Activated T-cell treated with anti-CD3 and anti-CD28 coated beads for 1 hour (primary cell): ENCODE measurements at regions not wholly inside any gene's neighbourhood (a gene's known extent, or its start where the extent isn't known, plus 50 kb on each side); places are given as distances from the start of the nearest gene placed in this dataset.

Experiments
- DNase-seq: peaks from one replicate; pipeline ENCODE4 v3.0.0-alpha.2; 2020; ENCODE audit warnings: low read depth

DNA sequence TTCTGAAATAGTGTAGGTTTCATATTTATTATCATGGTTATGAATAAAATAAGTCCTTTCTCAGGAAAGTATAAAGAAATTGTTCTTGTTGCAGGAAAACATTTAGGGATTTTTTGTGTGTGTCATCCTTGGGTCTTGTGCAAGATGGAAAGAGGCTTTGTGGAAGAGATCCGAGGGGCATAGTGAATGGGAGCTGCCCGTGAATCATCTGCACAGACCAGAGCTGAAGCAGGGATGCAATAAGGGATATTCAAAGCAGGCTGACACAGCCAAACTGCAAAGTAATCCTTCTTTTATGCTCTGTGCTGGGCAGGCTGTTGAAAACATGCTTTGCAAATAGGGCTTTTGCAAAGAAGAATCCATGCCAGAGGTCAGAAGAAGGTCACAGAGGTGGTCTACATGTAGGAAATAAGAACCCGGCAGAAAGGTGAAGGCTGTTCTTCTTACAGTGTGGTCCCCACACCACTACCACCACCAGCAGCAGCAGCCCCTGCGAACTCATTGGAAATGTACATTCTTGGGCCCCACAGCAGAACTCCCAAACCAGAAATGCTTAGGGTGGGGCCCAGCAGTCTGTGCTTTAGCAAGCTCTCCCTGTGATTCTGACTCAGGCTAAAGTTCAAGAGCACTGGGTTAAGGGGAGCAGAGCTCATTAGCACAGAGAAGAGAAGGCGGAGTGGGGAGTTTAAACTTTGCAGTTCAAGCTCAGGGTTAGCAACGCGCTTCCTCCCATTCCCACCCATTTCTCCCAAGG, 237.6 kb downstream of the QKI start:
- no peak for DNase-seq

DNA sequence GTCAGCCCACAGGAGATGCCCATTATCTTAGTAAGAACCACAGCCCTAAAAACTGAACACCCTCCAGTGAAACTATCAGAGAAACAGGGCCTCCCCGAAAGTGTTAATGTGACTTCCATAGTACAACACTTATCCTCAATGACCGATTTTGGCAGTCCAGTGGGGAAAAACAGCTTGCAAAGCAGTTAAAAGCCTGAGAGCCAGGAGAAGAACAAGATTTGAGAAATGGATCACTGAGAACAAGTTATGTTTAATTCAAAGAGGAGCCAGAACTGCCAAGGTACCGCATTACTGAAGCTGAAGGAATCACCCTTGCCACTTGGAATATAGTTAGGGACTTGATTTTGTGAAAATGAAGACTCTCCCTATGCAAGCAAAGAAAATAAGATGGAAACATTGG, 236.9 kb downstream of the QKI start:
- DNase-seq: no peak

DNA sequence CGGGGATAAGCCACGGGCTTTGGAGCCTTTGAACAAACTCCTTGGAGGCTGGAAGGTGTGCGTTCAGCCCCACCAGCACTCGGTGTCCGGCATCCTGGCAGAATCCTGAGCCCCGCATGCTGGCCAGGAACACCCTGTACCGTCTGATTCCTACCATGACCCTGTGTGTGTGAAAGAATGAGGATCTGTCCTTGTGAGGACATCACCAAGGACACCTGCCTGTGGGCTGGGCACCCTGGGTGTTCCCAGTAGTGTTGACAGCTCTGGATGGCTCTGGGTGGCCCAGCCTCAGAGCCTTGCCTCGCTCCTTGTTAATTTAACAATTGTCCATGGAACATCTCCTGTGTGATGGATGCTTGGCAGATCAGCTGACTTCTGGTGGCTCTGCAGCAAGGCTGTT, 234.3 kb downstream of the QKI start:
- DNase-seq: no peak

DNA sequence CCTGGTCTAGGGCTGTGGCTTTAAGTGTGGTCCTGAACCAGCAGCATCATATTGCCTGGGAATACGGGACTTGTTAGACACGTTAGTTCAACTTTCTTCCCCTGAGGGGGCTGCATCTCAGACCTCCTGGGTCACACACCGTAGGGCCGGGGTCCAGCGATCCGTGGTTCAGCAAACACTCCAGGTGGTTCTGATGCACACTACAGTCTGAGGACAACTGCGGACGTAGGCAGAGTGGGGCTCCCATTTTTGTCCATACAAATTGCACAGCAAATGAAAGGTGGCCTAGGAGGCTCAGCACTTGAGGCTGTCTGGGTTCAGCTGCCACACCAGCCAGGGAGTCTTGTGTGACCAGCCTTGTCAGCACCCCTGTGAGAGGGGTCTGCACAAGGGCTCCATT, 233.1 kb downstream of the QKI start:
- no peak for DNase-seq

DNA sequence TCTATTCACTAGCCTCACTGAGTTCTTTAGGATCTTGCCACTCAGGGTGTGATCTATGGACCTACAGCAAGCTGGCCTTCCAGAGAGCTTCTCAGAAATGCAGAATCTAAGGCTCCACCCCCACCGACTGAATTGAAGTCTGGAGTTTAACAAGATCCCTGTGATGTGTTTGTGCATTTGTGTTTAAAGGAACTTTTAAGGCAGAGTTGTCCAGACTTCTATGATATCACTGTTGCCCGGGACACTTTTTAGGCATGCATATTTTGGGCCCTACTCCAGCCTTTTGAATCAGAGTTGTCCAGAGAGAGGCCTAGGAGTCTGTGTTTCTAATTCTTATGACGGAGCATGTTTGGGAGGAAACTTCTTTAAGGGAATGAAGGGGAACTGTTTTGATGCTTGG, 232.3 kb downstream of the QKI start:
- DNase-seq: no peak

DNA sequence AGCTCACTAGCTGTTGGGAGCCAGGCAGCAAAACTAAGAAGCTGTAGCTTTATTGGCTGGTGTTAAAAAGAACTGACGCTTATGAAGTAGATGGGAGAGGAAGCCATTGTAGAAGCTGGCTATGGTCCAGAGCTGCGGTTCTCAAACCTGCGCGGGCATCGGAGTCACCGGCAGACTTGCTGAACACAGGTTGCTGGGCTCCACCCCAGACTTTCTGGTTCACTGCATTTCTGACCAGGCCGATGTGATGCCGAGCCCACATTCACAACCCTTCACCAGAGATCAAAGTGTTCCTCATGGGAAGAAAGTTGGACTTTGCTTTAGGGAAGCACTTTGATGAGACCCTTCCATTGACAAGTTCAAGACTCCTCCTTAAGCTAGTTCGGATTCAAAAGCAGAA, 231.6 kb downstream of the QKI start:
- no peak for DNase-seq

DNA sequence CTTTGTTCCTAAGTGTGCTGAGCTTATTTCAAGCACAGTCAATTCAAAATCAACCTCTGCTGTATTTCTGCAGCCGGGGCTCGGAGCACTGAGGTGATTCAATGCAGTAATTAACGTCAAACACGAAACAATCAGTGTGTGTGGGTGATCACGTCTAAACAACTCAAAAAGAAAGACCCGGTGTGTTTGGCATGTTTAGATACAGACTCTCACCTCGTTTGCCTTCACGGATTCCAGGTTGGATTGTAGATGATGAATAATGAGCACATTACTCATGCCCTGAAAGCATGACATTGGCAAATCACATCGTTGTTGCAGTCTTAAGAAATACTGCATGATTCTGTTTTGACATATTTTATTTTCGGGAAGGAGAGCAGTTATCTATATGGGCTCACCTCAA, 231.0 kb downstream of the QKI start:
- no peak for DNase-seq

DNA sequence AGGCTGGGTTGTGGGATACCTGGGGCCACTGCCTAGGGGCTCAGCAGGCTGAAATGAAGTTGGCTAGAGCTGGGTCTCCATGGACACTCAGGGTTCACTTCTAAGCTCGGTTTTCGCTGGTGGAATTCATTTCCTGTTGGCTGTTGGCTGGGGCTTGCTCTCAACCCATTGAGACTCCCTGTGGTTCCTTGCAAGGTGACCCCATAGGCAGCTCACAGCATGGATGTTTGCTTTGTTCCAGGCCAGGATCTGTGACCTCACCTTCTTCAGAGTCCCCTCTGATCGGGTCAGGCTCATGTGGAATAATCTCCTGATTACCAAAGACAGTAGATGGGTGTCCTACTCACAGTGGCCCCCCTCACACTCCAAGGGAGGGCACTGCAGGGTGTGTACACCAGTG, 229.3 kb downstream of the QKI start:
- DNase-seq: no peak

DNA sequence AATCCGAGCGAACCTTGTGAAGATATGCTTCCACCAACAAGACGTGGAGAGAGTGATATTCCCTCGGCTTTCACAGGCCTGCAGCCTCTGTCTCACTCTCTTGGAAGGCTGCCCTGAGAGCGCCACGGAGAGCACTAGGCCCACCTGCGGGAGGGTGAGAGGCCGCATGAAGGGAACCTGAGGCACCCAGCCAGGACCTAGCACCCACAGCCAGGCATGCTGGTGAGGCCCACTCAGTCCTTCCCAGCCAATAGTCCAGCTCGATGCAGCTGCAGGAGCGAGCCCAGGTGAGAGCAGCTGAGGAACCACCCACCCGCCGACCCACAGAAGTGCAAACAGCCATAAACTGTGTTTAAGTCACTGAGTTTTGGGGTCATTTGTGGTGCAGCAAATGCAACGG, 227.2 kb downstream of the QKI start:
- no peak for DNase-seq

DNA sequence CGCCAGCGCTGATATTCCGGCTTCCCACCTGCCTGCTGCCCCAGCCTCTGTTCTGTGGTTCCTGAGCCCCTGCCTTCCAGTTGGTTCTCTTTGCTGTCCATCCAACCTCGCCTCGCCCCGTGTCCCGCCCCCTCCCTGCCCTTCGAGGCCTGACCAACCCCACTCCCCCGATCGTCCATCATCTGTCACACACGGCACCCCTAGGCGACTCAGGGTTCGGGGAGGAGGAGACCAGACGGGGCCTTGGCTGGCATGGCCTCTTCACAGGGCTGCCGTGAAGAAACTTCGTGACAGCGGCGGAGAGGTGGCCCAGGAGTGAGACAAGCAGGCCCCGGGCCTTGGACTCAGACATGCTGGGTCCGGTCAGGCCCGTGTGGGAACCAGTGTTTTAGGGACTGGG, 226.1 kb downstream of the QKI start:
- DNase-seq: no peak

DNA sequence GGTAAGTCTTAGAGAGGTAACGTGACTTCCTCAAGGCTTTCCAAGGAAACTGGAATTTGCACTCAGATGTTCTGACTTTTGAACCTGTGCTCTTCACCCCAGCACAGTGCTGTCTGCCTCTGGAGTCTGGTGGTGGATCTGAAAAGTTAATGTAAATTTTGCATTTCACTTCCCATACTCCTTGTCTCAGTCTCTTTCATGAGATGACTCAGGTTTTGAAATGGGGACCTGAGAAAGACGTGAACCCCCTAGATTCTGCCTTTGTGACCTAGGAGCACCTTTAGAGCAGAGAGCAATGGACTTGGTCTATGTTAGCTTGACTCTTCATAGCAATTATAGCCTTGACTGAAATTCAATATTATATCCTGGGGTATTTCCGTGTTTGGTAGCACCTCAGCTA, 223.0 kb downstream of the QKI start:
- DNase-seq: no peak

DNA sequence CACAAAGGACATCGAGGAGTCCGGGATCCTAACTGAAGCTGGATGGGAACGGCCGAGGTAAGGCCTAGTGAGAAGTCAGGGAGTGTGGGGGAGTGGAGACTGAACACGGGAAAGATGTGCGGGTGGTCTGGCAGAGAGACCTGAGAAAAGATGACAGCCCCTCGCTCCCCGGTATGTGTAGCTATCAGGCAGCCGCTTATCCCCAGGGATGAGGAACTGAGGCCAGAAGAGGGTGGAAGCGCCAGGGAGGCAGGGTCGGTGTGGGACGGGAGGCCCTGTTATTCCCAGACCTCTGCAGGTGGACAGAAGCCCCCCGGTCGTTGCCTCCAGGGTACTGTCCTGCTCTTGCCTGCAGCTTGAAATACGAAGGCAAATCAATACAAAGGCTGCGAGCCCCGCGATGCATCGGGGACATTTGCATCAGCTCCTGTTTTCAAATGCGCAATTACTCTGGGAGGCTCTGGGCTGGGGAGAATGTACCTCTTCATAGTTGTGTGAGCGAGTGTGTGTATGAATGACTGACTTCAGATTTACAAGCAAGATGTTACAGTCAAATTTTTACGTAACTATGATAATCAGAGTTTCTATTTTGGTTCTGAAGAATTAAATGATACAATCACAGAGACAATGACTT, 221.3 kb downstream of the QKI start:
- no peak for DNase-seq

DNA sequence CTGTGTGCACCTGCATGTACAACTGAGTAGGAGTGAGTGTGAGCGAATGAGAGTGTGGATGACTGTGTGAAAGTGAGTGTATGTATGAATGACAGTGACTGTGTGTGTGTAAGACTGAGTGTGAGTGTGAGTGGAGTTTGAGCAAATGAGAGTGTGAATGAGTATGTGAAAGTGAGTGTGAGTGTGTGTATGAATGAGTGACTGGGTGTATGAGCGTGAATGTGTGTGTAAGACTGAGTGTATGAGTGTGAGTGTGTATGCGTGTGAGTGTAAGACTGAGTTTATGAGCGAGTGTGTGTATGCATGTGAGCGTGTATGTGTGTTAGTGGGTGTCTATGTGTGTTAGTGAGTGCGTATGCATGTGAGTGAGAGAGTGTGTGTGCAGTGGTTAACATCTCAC, 220.8 kb downstream of the QKI start:
- no peak for DNase-seq

DNA sequence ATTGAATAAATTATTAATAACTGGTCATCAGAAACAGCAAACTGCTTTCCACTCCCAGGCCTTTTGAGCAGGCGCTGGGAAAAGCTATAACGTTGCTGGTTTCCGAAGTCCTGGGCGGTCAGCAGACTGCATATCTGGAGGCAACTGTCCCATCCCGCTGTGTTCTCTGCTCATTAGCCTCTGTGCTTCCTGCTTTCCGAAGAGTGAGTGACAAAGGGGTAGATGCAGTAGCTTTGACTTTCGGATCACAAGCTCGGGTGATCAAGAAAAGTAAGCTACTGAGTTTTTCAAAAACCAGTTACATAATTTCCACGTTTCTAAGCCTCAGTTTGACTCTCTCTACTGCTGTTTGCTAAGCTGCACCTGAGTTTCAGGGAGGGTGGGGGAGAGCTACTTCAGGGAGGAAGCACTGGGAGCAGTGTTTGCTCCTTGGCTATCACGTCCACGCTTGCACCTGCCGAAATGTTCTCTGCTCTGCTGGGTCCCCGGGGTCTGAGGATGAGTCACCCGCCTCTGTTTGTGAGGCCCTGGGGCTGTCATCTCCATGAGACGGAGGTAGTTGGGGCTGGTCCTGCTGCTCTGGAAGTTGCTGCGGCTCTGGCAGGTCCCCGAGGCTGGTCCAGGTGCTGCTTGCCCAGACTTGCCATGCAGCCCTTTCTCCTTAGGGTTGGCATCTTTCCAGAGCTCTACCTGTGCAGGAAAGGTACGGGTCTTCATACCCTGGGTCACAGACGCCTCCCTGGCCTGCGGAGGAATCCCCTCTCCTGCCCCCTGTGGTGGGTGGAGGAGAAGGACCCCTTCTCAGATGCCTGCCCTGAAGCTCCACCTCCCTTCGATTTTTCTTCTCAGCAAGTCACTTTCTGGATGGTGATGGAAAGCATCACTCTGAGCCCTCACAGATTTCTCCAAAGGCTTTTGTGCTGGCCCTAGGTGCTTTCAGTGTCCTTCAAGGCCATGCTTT, 220.0 kb downstream of the QKI start:
- no peak for DNase-seq

DNA sequence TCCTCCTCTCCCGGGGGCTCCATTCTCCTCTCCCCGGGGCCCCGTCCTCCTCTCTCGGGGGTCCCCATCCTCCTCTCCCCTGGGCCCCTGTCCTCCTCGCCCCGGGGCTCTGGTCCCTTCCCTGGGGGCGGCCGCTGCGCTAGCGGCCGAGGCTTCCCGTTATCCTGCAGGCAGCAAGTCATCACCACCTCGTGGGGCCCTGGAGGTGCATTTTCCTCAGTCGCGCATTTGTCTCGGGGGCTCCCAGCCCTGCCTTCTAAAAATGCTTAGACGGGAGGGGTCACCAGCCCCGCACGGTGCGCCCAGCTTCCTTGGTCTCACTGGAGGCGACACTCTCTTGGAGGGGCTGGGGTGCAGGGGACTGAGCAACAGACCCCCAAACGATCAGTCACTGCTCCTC, 216.5 kb downstream of the QKI start:
- no peak for DNase-seq

DNA sequence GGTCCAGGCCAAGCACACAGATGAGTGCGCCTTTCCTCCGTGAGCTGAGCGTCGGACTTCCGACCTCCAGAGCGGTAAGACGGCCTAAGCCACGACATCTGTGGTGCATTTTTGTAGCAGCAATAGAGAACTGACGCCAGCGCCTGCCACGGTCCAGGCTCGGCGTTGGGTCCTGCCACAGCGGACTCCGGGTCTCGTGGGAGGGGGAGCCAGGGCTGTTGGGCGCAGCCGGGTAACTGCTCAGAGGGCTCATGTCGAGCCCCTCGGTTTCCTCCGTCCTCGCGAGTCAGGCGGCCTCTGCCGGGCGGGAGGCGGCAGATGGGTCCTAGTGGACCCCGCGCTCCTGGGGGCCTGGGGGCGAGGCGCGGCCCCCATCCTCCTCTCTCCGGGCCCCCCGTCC, 216.1 kb downstream of the QKI start:
- DNase-seq: no peak

DNA sequence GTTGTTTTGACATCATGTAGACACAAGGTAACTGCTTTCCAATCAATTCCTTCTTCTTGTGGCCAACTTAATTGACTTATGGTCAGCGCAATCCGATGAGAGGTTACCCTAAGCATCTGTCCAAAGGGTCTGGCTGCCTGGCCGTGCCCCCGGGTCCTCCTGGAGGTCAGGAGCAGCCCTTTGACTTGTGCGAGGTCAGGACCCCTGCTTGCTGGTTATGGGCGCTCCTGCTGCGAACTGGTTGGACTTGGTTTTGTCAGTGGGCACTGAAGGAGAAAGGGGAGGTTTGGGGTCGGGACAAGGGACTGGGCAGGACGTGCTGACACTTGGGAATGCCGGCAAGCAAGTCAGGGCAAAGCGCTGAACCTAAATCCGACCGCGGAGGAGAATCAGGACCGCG, 215.6 kb downstream of the QKI start:
- DNase-seq: no peak
